PFSK-1 (cell line): ENCODE measurements at regions not wholly inside any gene's neighbourhood (a gene's known extent, or its start where the extent isn't known, plus 50 kb on each side); places are given as distances from the start of the nearest gene placed in this dataset.

Source experiments
- FOXP2 ChIP-seq: optimal IDR thresholded peaks from 2 replicates; pipeline ENCODE3; 2011; ENCODE audit warnings: borderline replicate concordance, control low read depth, inconsistent platforms; ENCODE audit not compliant: insufficient read depth; ENCODE audit errors: extremely low read length, extremely low read depth
- POLR2AphosphoS5 ChIP-seq: IDR thresholded peaks from 2 replicates; pipeline ENCODE4 v1.6.1; 2012; ENCODE audit warnings: low read depth, mild to moderate bottlenecking, control low read depth, low read length, moderate library complexity
- REST ChIP-seq, 2 experiments: IDR thresholded peaks; 2 replicates each; pipeline versions ENCODE4 v1.6.1 to v1.8.0; 2011 to 2012; ENCODE audit warnings: low read depth in 2 of 2, low read length in 2 of 2, control low read depth in 1 of 2, inconsistent platforms in 1 of 2, mild to moderate bottlenecking in 1 of 2, moderate library complexity in 1 of 2; ENCODE audit not compliant: insufficient read depth in 1 of 2
- SIN3A ChIP-seq: IDR thresholded peaks from 2 replicates; pipeline ENCODE4 v1.6.1; 2012; ENCODE audit warnings: mild to moderate bottlenecking, low read length, moderate library complexity, borderline replicate concordance; ENCODE audit not compliant: insufficient read depth
- TAF1 ChIP-seq: IDR thresholded peaks from 2 replicates; pipeline ENCODE4 v1.6.1; 2012; ENCODE audit warnings: low read length, control low read depth, borderline replicate concordance; ENCODE audit not compliant: insufficient read depth

GRCh38 chr9:108680946-108681345 is 174.8 kb downstream of the ACTL7B start:
- TF ChIP-seq REST (IDR thresholded peaks at IDR 0.05; ENCODE audit: insufficient read depth in 1 of 2, low read depth in 2 of 2, low read length in 2 of 2) (no peak), FOXP2 (no peak), SIN3A (no peak), TAF1 (no peak), POLR2AphosphoS5 (no peak)

- TF ChIP-seq TAF1 (no peak), REST (IDR thresholded peaks at IDR 0.05; ENCODE audit: insufficient read depth in 1 of 2, low read depth in 2 of 2, low read length in 2 of 2) (no peak), FOXP2 (no peak), SIN3A (no peak), POLR2AphosphoS5 (no peak)
These were observed 178.0 kb downstream of the ACTL7B start for GRCh38 chr9:108677776-108678175.

GRCh38 chr9:108676355-108676754 is 179.4 kb downstream of the ACTL7B start:
- TF ChIP-seq TAF1 = no peak
- TF ChIP-seq POLR2AphosphoS5 = no peak
- no peak for TF ChIP-seq REST (IDR thresholded peaks at IDR 0.05; ENCODE audit: insufficient read depth in 1 of 2, low read depth in 2 of 2, low read length in 2 of 2)
- TF ChIP-seq FOXP2 = no peak

- TF ChIP-seq POLR2AphosphoS5 (no peak), FOXP2 (no peak), TAF1 (no peak), SIN3A (no peak), REST (IDR thresholded peaks at IDR 0.05; ENCODE audit: insufficient read depth in 1 of 2, low read depth in 2 of 2, low read length in 2 of 2) (no peak)
These were observed 180.1 kb downstream of the ACTL7B start for GRCh38 chr9:108675708-108676107.

- TF ChIP-seq REST (IDR thresholded peaks at IDR 0.05; ENCODE audit: insufficient read depth in 1 of 2, low read depth in 2 of 2, low read length in 2 of 2) = no peak
- no peak for TF ChIP-seq FOXP2
- TF ChIP-seq TAF1 = no peak
- no peak for TF ChIP-seq SIN3A
- no peak for TF ChIP-seq POLR2AphosphoS5
These were observed 180.8 kb downstream of the ACTL7B start for GRCh38 chr9:108674766-108675530.
